GM23338 (cell line): ENCODE measurements at regions not wholly inside any gene's neighbourhood (a gene's known extent, or its start where the extent isn't known, plus 50 kb on each side); places are given as distances from the start of the nearest gene placed in this dataset.

Source experiments
- CREB1 ChIP-seq: fragments of 250-450 bp; sonication (Bioruptor Pico); IDR thresholded peaks from 2 replicates; pipeline ENCODE4 v1.5.0; 2020; ENCODE audit warnings: low read depth, mild to moderate bottlenecking, moderate library complexity
- CTCF ChIP-seq, 2 experiments: fragments of 200-600 bp in 1 of 2; sonication (generic) in 1 of 2; conservative IDR thresholded peaks; 2 replicates each; pipeline versions ENCODE4 v1.5.1 to v1.6.1; 2016 to 2017; ENCODE audit warnings: antibody characterized with exemption in 2 of 2, low read depth in 2 of 2, mild to moderate bottlenecking in 2 of 2, moderate library complexity in 1 of 2
- EZH2 ChIP-seq: fragments of 200-600 bp; sonication (generic); IDR thresholded peaks from one replicate; pipeline ENCODE4 v1.8.0; 2017; ENCODE audit warnings: antibody characterized with exemption, mild to moderate bottlenecking, low read depth; ENCODE audit not compliant: unreplicated experiment
- EZH2phosphoT487 ChIP-seq: fragments of 200-600 bp; sonication (generic); IDR thresholded peaks from one replicate; pipeline ENCODE4 v1.8.1; 2018; ENCODE audit warnings: antibody characterized with exemption; ENCODE audit not compliant: unreplicated experiment
- JUNB ChIP-seq: IDR thresholded peaks from one replicate; pipeline ENCODE4 v1.6.1; 2016; ENCODE audit warnings: antibody characterized with exemption; ENCODE audit not compliant: unreplicated experiment
- POLR2AphosphoS5 ChIP-seq: IDR thresholded peaks from 2 replicates; pipeline ENCODE4 v1.6.1; 2016; ENCODE audit warnings: antibody characterized with exemption, low read depth
- REST ChIP-seq: IDR thresholded peaks from one replicate; pipeline ENCODE4 v1.6.1; 2018; ENCODE audit warnings: antibody characterized with exemption; ENCODE audit not compliant: unreplicated experiment

- TF ChIP-seq CTCF (conservative IDR thresholded peaks at IDR 0.05; ENCODE audit: low read depth in 2 of 2) (no peak), REST (no peak), POLR2AphosphoS5 (no peak), EZH2 (no peak), CREB1 (no peak), EZH2phosphoT487 (no peak), JUNB (no peak)
These were observed 803.2 kb downstream of the SLC16A7 start for GRCh38 chr12:60399064-60399463.
